Activated T-helper 9 cell treated with anti-CD3 and anti-CD28 coated beads, Interleukin-2, amount 50 U/mL, for 16 hours (primary cell): ENCODE measurements at regions not wholly inside any gene's neighbourhood (a gene's known extent, or its start where the extent isn't known, plus 50 kb on each side); places are given as distances from the start of the nearest gene placed in this dataset.

Experiments
- DNase-seq: peaks from one replicate; pipeline ENCODE4 v3.0.0-alpha.2; 2020; ENCODE audit warnings: low read depth

DNA sequence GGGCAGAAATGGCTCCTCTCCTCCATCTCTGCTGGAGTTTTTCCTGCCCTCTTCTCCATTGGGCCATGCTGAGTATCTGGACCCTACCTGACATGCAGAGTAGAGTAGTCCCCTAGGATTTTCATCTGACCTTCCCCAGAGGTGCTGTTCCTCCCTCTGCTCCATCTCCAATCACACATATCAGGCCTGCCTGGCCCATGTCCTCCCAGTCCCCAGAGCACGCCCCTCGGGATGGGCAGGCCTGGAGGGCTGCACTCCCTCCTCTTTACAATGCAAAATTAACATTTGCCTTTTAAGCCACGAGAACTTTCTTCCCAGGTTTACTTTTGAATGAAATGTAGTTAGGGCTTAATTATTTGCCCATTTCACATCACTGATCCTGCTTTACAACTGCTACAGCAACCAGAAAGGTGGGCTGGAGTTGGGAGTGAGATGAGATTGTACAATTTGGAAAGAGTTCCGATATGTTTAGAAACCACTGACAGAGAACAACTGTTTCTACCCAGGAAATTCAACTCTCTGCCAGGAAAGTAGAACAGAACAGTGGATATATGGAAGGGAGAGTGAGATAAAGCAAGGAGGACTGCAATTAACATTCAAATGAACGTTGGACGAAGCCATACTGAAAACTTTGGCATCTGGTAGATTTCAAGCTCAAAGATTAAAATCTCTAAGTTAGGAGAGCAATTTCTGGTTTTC, 184.0 kb upstream of the HABP2 start:
- no peak for DNase-seq

DNA sequence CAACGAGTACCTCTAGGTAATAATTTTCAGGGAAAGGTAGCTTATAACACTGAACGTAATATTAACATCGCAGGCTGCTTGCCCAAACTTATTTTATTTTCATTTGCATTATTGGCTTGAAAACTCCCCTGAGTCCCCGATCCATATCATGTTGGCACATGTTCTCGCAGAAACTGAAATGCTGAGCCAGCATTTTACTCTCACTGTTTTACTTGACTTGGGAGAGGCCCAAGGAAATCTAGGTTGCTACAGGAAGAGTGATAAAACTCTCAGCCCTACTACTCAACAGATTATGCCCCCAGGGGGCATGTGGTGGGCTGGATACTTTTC, 183.5 kb upstream of the HABP2 start:
- DNase-seq: no peak

DNA sequence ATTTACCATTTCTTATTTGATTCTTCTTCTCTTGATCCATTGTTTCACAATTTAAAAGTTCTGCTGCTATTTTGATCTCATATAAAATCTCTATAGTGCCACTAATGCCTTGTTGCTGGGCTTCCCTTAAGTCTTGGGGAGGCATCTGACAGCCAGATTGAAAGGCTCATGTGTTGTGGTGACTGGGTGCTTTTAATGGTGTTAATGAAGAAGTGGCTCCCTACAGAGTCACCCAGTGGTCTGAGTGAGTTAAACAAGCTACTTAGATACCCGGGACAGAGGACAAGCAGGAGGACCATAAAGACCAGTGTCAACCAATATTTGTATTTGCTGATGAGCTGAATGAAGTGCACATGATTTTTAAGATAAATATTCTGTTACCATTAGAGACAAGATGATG, 176.4 kb upstream of the HABP2 start:
- DNase-seq: no peak

DNA sequence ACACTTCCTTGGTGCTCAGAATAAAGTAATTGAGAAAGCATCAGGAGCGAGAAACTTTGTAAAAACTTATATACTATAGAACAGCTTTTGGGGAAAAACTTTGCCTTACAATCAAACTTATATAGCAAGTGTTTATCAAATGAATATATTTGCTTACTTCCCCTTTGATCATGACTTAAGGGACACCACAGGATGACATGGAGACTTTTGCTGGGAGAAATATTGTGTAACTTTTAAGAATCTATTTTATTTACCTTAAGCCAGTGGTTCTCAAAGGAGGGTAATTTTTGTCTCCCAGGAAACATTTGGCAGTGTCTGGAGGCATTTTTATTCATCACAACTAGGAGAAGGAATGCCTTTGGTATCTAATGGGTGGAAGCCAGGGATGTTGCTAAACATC, 173.8 kb upstream of the HABP2 start:
- no peak for DNase-seq

DNA sequence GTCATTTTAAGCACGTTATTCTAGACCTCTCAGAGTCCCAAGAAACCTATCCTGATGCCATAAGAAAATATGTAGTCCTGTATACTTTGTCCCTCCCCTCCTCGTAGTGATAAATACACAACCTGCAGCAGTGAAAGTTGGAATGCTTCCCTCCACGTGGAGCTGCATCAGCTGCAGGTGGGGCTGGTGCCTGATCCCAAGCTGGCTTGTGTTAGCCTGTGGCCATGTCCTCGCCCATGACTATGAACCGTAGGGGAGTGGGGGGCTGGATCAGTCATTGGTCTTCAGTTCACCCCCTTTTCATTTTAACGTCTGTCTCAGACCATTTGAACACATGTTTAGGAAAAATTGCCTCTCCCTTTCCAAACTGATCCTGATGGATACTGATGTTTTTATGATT, 171.4 kb upstream of the HABP2 start:
- DNase-seq: no peak

DNA sequence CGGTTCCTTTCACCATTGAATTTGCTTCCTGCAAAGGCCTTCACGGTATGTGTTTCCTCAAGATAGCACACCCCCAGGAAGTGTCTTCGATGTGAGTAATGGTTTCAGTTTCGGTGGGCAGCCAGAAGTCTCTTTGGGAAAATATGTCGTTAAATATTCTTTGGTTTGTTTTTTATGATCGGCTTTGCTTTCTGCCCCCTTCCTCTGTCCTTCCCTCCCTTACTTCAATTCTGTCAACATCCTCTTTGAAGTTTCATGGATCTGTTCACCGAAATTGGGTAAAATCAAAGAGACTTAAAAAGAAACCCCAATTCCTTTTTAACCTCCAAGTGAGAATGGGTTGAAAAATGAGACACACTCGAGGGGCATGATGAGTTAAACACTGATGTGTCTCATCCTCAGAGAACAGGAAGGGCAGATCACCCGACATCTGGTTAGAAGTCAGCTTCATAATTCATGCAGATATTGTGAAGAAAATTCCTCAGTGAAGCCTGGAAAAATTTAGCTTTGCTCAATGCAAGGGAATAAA, 170.8 kb upstream of the HABP2 start:
- DNase-seq: no peak

DNA sequence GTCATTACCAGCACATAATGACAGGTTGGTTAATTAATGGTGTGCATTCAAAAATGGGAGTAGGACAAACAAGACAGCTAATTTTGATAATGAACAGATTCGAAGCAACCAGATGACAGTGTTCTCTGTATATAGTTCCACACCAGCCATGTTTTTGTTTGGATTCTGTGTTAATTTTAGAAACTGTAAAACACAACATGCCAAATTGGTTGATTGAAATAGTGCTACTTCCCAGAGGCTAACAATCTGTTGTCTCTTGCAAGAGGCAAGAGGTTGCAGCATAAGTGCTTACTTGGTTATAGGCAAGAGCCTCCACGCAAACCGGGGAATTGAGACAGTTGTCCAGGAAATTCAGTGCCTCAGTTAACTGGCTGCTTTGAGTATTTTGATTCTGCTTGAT, 170.2 kb upstream of the HABP2 start:
- DNase-seq: no peak

DNA sequence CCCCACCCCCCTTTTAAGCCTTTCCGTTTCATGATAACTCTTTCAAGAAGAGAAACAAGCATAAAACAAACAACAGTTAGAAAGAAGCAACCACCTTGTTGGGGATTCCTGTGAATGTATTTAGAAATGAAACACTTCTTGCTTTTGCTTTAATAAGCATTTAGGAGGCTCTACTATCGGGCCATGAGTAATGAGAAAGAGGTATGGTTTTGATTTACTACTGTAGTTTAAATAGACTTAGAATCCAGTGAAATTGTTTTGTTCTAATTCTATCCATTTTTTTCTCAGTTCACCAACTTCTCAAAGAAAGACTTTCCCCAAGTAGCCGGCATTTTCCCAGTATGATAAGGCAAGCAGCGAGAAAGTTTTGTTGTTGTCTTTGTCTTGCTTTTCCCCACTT, 168.7 kb upstream of the HABP2 start:
- DNase-seq: no peak

DNA sequence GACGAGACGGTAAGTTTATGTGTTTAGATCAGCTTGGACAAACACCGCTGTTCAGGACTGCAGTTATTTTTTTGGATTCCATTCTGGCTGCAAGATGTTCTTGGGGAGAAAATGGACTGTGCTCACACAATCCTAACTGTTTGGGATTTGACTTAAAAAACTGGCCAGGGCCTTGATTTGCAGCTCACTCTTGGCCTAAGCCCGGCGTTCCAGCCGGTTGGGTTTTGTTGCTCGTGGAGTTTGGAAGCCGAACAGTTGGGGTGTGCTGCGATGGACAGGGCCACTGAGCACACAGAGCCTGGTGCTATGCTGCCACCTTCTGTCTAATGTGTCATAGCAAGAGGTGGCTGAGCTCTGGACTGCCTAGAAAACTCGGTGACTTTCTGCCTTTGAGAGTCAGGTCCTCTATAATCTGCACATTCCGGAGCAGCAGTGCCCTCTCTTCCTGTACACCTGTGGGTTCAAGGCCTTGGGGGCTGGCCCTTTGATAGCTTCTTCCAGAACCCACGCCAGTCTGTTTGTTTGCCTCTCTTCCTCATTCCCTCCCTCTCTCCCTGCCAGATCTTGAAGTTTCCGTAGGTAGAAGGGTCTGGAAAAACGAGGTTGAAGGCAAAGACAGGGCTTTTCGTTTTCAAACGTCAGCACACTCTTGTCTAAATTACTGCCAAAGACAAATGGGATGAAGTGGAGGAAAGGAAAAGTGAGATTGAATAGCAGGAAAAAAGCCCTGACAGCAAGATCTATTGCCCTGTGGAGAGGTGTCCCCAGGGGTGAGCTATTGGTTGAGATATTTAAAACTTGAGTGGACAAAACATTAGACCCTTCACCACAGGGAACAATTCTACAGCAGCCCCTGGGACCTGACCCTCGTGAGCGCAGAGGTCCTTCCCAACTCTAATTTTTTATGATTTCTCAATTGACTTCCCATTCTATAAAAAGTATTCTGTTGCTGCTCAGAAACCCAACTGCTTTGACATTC, 167.5 kb upstream of the HABP2 start:
- DNase-seq: peak; percentile 8

DNA sequence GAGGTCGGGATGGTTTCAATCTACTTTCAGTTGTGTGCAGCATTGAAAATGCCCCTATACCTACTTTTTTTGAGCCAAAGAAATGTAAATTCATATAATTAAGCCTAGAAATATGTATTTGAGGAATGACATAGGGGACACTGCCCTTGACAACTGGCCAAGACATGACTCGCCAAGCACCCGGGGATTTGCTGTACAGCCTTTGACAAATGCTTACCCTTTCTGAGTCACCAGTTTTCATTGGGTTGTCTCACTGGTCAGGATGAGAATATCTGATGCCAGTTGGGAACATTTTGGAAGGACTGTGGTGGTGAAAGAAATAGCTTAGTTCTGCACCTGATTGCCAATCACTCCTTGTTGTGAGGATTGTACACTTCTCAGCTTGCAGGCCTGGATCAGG, 166.8 kb upstream of the HABP2 start:
- no peak for DNase-seq

DNA sequence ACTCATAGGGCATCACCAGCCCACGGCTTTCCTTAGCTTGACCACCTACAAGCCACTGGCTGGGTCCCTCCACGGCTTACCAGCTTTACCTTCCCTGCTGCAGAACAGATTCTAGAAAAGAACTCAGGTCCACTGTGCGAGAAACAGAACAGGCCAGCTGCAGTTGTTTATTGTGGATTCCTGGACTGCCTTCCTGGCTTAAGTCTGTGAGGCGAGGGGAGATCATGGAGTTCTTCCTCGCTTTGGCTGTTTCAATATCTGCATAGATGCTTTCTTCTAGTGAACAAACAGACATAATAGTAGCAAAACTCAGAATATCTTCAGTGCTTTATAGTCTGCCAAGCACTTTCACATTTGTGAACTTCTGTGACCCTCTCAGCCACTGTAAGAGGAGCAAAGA, 162.9 kb upstream of the HABP2 start:
- no peak for DNase-seq

DNA sequence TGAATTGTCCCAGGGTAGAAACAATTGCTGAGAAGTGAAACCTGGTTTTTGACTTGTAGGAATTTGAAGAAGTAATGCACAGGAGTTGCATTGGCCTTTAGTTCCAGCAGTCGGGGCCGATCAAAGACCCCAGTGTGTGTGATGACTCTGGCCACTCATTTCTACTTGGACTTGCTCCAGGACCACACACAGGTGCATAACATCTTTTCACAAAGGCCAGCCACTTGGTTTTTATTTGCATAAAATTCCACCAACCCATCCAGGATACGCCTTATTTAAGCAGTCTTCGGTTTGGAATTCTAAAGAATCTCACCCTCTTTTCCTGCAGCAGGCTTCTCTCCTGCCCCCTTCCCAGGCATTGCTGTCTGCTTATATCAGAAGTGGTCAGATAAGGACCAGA, 162.0 kb upstream of the HABP2 start:
- no peak for DNase-seq

DNA sequence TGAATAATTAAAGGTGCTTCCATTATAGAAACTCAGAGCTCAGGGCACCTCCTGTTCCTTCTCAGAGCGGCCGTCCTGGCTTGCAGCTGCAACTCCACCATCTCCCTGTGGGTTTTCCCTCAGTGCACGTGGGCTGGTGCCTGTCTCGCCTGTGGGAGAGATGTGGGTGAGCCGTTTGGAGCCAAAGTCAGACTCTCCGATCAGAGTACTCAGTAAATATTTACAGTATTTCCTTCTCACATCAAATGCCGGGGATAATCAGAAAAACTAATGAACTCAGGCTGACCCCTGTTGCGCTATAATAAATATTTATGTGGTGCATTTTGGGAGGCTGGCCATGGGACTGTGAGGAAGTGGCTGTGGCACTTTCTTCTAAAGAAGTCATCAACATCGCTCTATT, 155.8 kb upstream of the HABP2 start:
- no peak for DNase-seq

DNA sequence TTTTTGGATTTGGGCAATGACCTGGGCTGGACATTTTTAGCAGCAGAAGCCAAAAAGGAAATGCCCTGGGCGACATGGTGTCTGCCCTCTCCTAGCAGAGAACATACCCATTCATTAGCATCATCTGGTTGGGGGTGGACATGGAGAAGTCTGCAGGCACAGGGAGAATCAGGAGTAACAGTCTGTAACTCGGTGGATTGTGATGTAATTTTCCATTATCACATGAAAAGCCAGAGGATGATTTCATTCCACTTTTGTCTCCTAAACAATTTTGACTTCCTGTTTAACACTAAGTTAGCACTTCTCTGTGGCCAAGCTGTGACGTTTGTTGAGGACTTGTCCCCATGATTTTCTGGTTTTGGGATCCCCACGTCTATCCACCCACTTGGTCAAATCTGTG, 153.8 kb upstream of the HABP2 start:
- no peak for DNase-seq

DNA sequence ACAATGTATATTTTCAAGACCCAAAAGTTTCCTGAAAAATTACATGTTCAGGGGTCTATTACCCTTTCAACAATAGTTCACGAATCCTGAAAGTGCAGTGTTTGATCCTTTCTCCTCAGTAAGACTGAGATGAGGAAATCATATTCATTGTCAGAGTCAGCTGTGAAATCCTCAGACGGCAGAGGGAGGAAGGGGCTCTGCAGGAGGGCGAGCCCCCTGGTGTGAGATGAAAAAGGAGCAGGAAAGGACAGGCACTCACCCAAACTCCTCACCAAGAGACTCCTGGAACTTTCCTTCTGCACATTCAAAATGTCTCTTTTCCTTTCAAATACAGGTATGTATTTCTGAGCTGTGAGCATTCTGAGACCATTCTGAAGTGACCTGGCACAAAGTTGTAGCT, 150.3 kb upstream of the HABP2 start:
- no peak for DNase-seq

DNA sequence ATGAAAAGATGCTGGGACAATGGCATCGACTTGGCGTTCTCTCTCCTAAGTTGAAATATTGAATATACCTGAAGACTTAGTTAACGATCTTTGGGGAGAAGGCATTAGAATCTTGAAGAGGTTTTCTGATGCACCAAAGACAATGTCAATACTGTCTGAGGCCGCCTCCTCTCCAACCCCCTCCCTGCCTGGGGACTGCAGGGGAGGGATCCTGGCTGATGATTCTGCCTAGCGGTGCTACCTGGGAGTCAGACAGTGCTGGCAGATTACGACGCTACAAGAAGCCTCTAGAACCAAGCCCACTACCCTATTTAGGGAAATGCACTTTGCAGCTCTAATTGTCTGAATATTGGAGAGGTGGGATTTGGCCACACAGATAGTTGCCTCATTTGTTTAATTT, 145.6 kb upstream of the HABP2 start:
- no peak for DNase-seq

DNA sequence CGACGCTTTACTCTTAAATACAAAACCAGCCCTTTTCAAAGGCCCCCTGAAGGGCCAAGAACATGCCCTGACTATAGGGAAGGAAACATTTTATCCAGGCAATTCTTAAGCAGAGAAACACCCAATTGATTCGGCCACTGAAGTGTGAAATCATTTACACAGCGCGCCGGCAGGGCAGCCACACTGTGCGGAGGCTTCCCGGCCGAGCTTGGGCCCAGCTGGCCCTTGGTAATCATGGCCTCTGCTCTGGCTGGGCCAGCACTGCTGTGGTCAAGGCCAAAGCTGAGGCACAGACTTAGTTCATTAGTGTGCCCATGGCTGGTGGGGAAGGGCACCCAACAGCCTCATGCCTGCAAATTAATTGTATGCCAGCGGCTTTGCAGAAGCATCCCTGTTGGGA, 143.7 kb upstream of the HABP2 start:
- DNase-seq: no peak

DNA sequence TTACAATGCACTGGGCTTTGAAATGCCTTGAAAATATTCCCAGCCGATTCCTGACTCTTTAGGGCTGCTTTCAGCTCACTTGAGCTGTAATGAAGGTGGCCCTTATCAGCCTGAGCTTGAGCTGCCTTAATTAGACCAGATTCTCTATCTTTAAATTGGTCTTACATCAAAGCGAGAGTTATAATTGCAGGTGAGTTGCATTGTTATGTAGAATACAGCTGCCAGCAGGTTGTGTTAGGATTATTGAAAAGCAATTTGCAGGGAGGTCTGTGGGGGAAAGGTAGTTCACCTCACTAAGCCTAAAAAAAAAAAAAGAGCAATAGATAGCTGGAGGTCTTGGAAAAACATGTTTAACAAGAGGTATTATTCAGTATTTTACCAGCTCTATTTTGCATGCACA, 142.2 kb upstream of the HABP2 start:
- DNase-seq: no peak

DNA sequence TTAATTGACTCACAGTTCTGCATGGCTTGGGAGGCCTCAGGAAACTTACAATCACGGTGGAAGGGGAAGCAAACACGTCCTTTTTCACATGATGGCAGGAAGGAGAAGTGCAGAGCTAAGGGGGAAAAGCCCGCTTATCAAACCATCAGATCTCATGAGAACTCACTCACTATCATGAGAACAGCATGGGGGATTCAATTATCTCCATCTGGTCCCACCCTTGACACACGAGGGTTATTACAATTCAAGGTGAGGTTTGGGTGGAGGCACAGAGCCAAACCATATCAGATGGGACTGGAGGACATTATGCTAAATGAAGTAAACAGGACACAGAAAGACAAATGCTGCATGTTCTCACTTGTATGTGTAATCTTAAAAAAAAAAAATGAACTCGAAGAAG, 141.4 kb upstream of the HABP2 start:
- DNase-seq: no peak

DNA sequence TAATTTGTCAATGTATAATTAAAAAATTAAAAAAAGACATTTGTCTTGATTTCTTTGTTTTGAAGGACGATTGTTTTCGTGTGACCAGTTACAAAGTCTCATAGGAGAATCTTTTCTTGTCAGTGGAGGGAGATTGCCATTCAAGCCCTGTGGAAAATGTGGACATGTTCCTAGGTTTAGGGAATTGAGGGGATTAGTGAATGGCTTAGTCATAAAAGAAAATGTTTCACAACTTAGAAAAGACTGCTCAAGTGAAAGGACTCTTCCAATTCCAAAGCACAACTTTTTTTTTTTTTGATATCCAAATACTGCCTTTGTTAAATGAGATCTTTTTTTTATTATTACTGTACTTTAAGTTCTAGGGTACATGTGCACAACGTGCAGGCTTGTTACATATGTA, 140.7 kb upstream of the HABP2 start:
- DNase-seq: no peak

DNA sequence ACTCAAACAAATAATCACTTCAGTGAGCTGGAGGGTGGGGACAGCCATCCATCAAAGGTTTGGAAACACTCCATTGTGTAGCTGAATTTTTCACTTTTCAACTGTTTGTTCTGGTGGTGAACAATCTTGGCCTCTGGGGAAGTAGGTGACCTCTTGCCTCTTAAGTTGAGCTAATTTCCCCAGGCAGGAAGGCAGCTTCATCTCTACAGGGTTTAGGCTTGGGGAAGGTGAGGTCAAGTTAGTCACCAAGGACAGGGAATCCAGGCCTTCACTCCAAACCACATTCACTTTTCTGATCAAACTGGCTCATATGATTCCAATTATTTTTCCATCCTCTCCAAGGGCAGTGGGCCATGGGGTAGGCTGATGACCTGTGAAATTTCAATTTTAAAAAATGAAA, 138.3 kb upstream of the HABP2 start:
- no peak for DNase-seq

DNA sequence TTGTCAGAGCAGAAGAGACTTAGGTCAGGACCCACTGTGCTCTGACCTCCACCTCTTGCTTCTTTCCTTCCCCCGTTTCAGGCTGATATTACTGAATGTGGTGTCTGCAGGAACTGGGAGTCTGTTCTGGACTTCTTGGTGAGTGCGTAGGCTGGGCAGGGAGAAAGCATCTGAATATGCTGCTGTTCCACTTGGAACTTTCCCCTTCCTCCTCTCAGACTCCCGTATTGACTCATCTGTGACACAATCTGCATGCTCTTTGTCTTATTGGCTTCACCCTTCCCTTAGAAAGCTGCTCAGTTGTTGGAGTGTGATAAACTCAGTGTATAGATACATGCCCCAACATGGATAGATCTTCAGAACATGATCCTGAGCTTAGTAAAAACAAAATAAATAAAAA, 137.6 kb upstream of the HABP2 start:
- no peak for DNase-seq

DNA sequence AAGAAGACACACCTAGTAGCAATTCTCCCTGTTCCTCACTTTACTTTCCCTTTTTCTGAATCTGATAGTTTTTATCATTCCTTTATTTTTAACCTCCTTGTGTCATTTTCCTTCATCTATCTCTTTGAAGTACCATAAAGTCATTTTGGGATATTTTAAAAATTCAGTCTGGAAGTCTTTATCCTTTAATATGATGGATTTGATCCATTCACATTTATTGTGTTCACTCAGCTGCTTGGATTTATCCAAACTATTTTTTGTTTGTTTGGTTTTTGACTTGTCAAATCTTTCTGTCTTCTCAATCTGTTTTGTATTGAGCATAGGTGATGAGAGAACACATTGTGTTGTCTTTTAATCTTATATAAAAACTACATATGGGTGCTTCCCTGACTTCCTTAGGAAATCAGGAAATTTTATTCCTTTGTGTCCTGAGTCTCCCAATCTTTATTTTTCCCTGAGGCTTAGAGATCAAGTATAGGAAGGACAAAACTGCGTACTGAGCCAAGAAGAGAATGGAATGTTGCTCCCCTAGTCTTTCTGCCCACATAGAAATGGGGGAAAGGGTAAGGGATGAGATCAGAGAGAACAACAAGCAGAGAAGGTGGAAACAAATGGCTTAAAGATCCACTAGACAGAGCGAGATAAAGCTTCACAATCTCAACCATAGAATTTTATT, 132.7 kb upstream of the HABP2 start:
- no peak for DNase-seq
